Right ventricle myocardium superior (tissue), 1 donor: ENCODE measurements at regions not wholly inside any gene's neighbourhood (a gene's known extent, or its start where the extent isn't known, plus 50 kb on each side); places are given as distances from the start of the nearest gene placed in this dataset.

ENCODE experiments used
- ATAC-seq: fragments of 200-7000 bp; cut with Tn5 transposase; one replicate; pipeline ENCODE4 v1.9.1; 2020; ENCODE audit warnings: mild to moderate bottlenecking; ENCODE audit not compliant: poor library complexity
- DNase-seq: peaks from one replicate; pipeline ENCODE4 v3.0.0-alpha.2; 2020
- intact Hi-C: fragments of 100-400 bp; cut with DNase I; formaldehyde crosslinking; loops from one replicate; pipeline ENCODE4 v1.11.2; 2022
- donor health status: DM: no; HTN: yes; CAD: no; lungs with severe emphysema.

DNA sequence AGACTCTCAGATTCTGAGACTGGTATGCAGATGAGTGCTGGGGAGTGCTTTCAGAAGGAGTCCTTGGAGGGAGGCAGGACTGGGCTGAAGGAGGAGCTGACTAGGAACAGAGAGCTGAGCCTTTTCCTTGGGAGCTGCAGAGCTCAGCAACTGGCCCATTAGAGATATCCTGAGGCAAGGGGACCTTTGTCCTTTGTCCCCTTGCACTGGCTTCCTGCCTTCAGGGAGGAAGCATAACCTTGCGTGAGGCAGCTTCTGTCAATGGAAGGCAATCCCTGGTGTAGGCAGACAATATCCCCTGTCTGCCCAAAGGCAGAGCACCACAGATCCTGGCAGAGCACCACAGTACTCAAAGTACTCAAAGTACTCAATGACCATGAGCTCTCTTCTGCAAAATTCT lies 375.3 kb downstream of the HRH4 start:
- intact Hi-C loops = no loop called here
- no peak for ATAC-seq
- DNase-seq = no peak

DNA sequence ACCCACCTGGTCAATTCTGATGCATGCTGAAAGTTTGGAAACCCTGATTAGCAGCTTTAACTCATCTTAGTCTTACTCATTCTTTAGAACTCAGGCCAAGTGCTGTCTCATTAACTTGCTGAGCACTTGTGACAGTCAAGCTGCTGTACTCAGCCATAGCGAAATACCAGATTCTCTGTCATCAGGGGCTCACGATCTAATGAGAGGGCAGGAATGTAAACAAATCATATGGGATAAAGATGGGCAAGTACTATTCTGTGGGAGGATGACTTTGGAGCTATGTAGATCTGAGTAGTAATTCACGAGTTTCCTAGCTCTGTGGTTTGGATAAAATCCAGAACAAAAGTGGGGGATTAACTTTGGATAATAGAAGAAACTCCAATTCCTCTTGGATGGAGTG lies 376.6 kb downstream of the HRH4 start:
- ATAC-seq = no peak
- intact Hi-C loops = no loop called here
- DNase-seq = no peak

DNA sequence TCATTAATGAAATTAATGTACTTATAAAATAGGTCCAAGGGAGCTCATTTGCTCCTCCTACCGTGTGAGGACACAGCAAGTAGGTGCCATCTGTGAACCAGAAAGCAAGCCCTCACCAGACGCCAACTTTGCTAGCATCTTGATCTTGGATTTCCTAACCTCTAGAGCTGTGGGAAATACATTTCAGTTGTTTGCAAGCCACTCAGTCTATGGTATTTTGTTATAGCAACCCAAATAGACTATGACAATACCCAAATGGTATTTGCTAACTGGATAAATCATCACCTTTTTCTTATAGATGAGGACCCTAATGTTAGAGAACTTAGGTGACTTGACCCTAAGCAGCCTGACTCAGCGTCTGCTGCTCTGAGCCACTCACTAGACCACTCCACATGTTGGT lies 379.6 kb downstream of the HRH4 start:
- DNase-seq (no peak), ATAC-seq (no peak)
- intact Hi-C loops = no loop called here

DNA sequence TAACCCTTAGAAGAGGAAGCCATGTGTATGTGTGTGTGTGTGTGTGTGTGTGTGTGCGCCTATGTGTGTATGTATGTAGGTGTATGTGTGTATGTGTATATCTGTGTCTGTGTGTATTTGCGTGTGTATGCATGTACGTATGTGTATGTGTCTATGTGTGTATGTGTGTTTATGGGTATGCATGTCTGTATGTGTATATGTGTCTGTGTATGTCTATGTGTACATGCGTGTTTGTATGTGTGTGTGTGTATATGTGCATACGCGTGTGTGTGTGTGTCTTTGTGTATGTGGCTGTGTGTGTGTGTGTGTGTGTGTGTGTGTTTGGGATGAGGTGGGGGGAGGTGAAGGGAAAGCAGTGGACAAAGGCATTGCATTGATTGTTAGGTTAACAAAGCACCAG lies 380.2 kb downstream of the HRH4 start:
- DNase-seq = no peak
- ATAC-seq = no peak
- intact Hi-C loops = no loop called here

DNA sequence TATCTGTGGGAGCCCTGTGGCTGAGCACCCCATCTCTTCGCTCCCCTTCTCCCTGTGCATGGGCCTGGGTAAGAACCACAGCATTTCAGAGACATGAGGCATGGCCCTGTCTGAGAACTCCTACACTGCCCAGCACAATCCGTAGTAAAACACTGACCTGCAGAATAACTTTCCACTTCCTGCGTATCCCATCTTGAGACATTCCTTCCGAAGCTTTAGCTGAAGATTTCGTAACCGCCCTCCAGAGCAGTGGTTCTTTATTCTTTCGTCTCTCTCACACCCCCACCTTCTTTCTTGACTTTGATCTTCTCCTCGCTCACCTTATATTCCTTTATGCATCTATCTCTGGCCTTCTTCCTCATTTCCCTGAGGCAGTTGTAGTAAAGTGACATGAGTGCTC lies 381.1 kb downstream of the HRH4 start:
- intact Hi-C loops = no loop called here
- DNase-seq = no peak
- no peak for ATAC-seq

DNA sequence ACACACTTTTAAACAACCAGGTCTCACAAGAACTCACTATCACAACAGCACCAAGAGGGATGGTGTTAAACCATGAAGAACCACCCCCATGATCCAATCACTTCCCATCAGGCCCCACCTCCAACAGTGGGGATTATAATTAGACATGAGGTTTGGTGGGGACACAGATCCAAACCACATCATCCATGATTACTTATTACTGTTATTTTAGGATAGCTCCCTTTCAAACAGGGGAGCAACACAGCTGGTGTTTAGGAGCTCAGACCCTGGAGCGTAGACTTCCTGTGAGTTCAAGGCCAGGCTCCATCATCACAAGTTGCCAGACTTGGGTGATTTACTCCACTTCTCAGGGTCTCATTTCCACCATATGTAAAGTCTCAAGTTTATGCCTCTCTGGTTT lies 382.7 kb downstream of the HRH4 start:
- intact Hi-C loops = no loop called here
- ATAC-seq = no peak

DNA sequence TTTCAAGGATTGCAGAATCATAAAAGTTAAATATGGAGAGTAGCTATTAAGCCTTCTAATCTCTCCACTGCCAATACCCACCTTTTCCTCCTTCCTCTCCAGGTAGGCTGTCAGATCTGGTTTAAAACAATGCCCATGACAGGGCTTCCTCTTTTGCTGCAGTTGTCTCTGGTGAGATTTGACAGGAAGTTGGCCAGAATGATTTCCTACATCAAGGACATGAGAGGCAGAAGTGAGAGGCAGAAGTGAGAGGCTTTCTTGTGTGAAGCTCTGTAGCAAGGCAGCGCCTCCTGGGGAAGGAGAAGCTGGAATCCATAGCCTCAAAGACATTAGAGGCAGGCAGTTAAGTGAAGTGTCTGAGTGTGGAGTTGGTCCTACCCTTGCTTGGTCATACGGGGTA lies 385.7 kb downstream of the HRH4 start:
- no peak for DNase-seq
- no peak for ATAC-seq
- intact Hi-C loops = no loop called here

More for the DNA sequence above, 382.7 kb downstream of the HRH4 start:
- no peak for DNase-seq

DNA sequence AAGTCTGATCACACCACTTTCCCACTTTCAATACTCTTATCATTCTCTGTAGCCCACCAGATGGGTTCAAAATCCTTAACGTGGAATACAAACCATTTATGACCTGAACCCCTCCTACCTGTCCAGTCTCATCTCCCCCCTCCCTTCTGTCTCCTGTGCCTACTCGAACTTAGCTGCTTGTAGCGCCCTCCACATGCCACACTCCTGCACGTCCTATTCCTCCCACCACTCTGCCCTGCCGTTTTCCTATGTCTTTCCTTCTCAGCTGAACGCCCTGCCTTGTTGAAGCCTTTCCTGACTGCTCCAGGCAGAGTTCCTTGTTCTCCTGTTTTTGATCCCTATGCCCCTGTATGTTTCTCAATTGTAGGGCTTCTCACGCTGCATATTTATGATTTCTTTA lies 390.1 kb downstream of the HRH4 start:
- ATAC-seq (no peak), DNase-seq (no peak)

DNA sequence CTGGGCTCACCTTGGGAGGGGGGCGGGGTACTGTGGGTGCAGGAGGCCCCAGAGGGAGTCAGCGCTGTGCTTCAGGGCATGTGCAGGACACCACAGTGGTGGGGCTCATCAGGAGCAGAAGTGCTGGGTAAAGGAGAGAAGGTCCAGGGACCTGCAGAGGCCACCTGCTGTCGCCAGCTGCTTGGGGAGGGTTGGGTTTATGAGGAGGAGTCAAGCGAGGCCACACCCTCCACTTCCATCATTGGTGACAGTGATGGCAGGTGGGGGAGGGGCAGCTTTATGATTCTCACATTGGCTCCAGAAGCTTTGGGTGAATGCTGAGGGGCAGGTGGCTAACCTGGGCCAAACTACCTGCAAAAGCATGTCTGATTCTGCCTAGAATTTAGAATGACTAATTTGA lies 392.6 kb downstream of the HRH4 start:
- ATAC-seq (no peak), DNase-seq (no peak)
- intact Hi-C loops = no loop called here

More for the DNA sequence above, 390.1 kb downstream of the HRH4 start:
- intact Hi-C loops = no loop called here

DNA sequence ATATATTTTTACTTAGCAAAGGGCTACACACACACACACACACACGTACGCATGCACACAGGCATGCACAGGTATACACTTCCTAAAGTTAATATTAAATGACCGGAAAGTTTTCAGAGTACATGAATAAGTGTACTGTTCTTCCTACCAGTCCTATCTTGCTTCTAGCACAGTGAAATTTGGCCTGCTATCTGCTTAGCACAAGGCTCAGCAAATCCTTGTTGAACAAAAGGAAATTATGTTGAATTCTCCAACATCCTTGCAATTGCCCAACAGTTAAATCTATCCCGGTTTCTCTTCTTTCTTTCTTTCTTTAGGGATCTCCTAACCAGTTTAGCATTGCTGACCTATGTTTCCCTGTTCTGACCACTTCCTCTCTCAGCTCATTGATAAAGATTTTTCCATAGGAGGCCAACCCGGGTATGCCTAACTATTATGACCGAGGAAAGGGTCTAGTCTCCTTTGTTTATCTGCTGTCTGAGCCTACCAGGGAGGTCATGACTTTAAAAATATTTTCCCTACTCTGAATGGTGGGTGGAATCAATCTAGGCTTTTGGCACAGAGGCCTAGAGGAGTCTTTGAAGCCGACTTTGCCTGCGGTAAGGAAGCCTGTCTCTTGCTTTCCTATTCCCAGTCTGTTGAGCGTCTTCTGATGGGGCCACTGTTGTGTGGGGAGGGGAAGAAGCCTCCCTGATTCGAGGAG lies 400.7 kb downstream of the HRH4 start:
- intact Hi-C loops = no loop called here
- no peak for DNase-seq
- ATAC-seq = no peak

DNA sequence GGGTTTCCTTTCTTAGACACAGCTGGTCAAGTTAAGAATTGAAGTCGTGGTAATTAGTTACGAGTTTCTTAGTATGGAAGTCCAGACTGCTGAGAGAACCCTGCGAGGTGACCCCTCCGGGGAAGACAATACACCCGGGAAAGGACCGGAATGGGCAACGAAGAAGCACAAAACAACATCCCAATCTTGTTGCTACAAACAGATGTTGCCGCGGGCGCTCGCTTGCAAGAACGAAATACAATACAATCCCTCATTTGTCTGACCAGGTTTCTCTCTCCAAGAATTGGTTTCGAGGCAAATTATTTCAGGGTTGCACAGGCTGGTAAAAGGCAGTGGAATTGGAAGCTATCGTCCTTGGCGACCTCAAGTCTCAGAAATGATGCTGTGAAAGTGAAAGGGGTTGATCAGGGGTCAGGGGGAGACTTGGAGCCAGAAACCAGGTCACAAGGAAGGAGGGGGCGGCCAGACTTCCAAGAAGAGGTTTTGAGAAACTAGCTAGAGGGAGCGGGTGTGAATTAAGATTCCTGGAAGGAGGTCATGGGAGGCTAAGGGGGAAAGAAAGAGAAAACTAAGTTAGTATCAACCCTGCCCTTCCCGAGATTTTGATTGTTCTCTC lies 401.9 kb downstream of the HRH4 start:
- DNase-seq (no peak), ATAC-seq (no peak)
- intact Hi-C loops = no loop called here

DNA sequence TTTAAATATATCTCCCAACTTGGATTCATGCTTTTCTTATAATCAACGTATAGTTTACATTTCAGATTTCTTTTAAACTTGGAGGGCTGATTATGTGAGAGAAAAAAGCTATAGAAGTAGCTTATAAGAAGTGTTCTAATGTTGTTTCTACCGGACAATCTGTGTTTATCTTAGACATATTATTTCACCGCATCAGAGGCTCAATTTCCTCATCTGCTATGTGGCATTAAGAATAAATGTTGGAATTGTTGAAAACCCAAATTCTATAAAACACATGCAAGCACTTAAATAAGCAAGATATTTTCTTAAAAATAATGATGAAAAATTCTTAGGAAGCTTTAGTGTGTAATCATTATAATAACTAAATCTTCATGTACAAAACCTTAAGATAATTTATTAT lies 407.9 kb downstream of the HRH4 start:
- intact Hi-C loops = no loop called here
- DNase-seq = no peak
- ATAC-seq = no peak

DNA sequence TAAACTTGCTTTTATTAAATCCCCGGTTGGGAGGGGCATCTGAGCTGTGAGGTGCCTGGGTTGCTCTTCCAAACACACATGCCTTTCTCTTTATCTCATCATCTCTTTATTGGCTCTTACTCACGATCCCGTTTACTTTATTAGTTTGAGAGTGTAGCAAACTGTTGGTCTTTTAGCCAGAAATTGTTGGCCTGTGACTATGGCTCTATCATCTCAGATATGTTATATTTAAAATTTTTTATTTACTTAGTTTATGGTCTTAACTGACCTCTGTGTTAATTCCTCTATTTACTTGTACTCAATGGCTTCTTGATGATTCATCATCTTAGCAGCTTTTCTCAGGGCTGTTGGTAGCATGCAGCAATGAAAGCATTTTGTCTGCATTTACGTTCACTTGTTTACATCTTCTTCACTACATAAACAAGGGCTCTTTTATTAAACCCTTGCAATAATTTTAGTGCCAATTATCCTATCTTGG lies 408.4 kb downstream of the HRH4 start:
- intact Hi-C loops = no loop called here
- DNase-seq (no peak), ATAC-seq (no peak)

DNA sequence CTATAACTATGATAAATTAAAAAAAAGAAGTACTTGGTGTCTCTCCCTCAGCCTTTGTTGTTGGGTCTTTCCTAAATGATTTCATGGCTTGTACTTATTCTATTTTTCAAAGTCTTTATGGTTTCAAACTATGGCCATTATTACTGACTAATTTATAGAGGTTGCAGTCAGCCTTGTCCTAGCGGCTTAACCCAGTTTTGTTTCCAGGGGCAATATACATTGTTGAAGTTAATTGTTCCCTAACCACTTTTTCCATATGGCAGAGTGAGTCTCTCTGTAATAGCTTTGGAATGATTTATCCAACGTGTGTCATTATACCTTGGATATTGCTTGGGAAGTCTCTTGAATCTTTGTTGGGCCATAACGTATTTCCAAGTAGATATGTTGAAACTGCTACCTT lies 408.8 kb downstream of the HRH4 start:
- DNase-seq = no peak
- intact Hi-C loops = no loop called here
- no peak for ATAC-seq

DNA sequence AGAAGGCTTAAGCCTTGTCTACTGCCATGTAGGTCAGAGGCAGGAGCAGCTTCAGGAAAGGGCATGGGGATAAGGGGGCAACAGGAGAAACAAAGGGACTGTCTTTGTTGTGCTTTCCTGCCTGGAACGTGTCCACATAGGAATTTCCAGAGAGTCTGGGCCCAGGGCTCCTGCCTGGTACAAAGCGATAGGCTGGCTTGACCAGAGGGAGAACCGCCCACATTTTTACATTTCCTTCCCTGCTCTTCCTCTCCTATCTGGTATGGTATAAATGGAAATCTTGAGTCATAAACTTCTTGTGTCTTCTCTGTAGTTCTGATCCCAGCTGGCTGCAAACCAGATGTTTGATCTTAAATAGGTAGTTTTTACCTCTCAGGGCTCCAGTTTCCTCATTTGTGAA lies 414.8 kb downstream of the HRH4 start:
- intact Hi-C loops = loop anchor here (5.0 to 10.0 kb wide), 4 partner anchors 477 to 1020 kb away; partner anchors contain the start of gene ZNF521
- DNase-seq (no peak), ATAC-seq (no peak)

DNA sequence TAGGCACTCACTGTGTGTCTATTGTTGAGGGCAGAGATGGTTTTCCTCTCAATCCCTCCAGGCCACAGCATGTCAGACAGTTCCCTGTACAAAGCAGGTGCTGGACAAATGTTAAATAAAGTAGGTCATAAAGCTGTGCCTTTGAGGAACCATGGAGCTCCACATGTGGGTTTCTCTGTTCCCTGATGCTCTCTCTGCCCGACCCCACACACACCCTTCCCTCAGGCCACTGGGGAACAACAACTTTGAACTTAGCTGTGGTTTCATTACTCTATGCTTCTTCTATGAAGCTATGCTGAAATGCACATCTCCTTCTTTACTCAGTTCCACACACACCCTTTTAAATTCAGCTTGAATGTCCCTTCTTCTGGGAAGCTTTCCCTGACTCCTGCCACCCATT lies 415.3 kb downstream of the HRH4 start:
- intact Hi-C loops = loop anchor here (5.0 to 10.0 kb wide), 4 partner anchors 477 to 1019 kb away; partner anchors contain the start of gene ZNF521
- no peak for ATAC-seq
- no peak for DNase-seq

DNA sequence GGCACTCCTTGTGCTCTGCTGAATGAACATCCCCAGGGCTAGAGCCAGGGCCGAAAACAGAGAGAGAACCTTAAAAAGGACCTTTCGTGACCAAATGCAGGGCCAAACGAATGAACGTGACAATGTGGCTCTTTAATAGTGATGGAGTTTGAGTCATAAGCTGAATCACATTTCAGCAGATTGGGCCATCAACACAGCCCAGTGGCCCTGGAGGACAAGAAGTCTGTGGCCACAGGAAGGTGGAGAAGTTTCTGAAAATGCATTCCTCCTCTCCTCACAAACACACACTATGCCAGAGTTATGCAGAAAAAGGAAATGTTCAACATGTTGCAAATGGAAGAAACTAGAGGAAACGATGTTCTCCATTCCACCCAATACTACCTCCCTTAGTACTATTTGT lies 415.8 kb downstream of the HRH4 start:
- intact Hi-C loops = loop anchor here (5.0 to 10.0 kb wide), 4 partner anchors 476 to 1019 kb away; partner anchors contain the start of gene ZNF521
- ATAC-seq (no peak), DNase-seq (no peak)

DNA sequence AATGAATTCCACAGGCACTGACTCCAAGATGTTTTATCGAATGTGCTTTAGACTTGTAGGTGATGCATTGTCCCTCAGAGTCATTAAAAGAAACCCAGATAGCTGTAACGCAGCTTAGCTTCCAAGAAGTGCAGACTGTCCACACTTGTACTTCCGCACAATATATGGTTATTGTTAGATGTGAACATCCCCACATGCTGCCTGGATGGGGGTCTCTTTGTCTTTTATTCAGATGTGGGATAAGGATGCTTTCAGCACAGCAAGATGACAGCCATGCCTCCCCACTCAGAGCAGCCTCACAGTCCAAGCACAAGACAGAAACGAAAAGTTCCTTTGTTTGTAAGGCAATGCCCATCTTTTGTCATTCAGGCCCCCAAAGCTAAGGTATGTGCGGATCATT lies 416.6 kb downstream of the HRH4 start:
- no peak for ATAC-seq
- intact Hi-C loops = loop anchor here (5.0 to 10.0 kb wide), 4 partner anchors 475 to 1018 kb away; partner anchors contain the start of gene ZNF521
- no peak for DNase-seq

DNA sequence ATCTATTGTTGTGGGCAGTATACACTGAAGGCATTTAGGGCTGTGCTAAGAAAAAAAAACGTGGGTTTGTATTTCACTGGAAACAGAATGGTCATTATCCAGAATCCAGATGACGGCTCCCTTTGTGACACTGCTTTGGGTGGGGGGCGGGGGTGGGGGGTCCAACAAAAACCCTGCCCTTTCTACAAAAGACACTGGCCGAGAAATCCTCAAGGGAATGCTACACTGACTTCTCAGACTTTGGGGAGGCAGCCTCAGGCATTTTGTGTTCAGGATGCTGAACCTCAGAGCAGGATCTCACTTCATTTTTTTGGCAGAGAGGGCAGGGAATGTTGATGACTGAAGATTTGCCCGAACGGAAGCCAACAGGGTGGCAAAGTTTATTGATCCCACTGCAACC lies 417.1 kb downstream of the HRH4 start:
- DNase-seq (no peak), ATAC-seq (no peak)
- intact Hi-C loops = loop anchor here (5.0 to 10.0 kb wide), 4 partner anchors 475 to 1017 kb away; partner anchors contain the start of gene ZNF521

DNA sequence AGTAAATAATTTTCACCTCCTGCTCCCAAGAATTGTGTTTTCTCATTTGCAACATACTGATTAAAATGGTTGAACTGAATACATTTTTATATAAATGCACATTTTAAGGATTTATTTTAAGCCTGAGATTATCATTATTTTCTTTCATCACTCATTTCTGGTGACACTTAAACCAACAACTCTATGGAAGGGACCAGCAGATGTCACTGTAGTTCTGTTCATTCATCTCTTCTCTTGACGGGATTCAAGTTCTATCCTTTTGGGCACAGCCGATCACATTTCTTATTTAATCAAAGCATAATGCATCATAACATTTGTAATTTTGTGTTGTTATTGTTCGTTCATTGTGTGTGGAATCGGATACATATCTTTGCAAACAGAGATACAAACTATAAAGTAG lies 417.9 kb downstream of the HRH4 start:
- DNase-seq = no peak
- intact Hi-C loops = loop anchor here (5.0 to 10.0 kb wide), 4 partner anchors 474 to 1017 kb away; partner anchors contain the start of gene ZNF521
- ATAC-seq = peak; percentile 82
